HEK293T (cell line): ENCODE measurements at regions not wholly inside any gene's neighbourhood (a gene's known extent, or its start where the extent isn't known, plus 50 kb on each side); places are given as distances from the start of the nearest gene placed in this dataset.

ENCODE experiments used
- CTCF ChIA-PET: fragments of 350-600 bp; formaldehyde crosslinking; extraction: SDS; loops from one replicate; lab custom pipeline; 2021; ENCODE audit warnings: antibody characterized with exemption, inconsistent platforms; lab: Yijun Ruan, JAX
- POLR2A ChIA-PET: fragments of 350-600 bp; formaldehyde crosslinking; extraction: SDS; loops from one replicate; lab custom pipeline; 2020; ENCODE audit warnings: antibody characterized with exemption, inconsistent platforms; lab: Yijun Ruan, JAX
- DNase-seq: peaks from one replicate; pipeline ENCODE4 v3.0.0; 2012; ENCODE audit warnings: mixed read lengths; ENCODE audit errors: extremely low spot score
- ARNT ChIP-seq: fragments of 450-650 bp; IDR thresholded peaks from 2 replicates; pipeline ENCODE4 v1.6.1; 2017; ENCODE audit warnings: mild to moderate bottlenecking
- BHLHE40 ChIP-seq: fragments of 450-650 bp; IDR thresholded peaks from 2 replicates; pipeline ENCODE4 v1.6.1; 2016; ENCODE audit warnings: mild to moderate bottlenecking, moderate library complexity, borderline replicate concordance
- CTBP1 ChIP-seq: fragments of 450-650 bp; IDR thresholded peaks from 2 replicates; pipeline ENCODE4 v1.6.1; 2016; ENCODE audit warnings: borderline replicate concordance
- ELF4 ChIP-seq: fragments of 450-650 bp; IDR thresholded peaks from 2 replicates; pipeline ENCODE4 v1.6.1; 2017; ENCODE audit warnings: antibody characterized with exemption
- FOXA1 ChIP-seq: fragments of 450-650 bp; IDR thresholded peaks from 2 replicates; pipeline ENCODE4 v1.6.1; 2016; ENCODE audit warnings: mild to moderate bottlenecking
- FOXK2 ChIP-seq: fragments of 450-650 bp; IDR thresholded peaks from 2 replicates; pipeline ENCODE4 v1.6.1; 2016; ENCODE audit warnings: mild to moderate bottlenecking
- FOXM1 ChIP-seq: fragments of 450-650 bp; IDR thresholded peaks from 2 replicates; pipeline ENCODE4 v1.6.1; 2017; ENCODE audit warnings: mild to moderate bottlenecking, borderline replicate concordance
- HDGF ChIP-seq: fragments of 450-650 bp; IDR thresholded peaks from 2 replicates; pipeline ENCODE4 v1.6.1; 2017; ENCODE audit warnings: antibody characterized with exemption, borderline replicate concordance
- L3MBTL2 ChIP-seq: fragments of 450-650 bp; conservative IDR thresholded peaks from 2 replicates; pipeline ENCODE4 v1.6.1; 2016; ENCODE audit warnings: mild to moderate bottlenecking
- LEF1 ChIP-seq: fragments of 450-650 bp; IDR thresholded peaks from 2 replicates; pipeline ENCODE4 v1.6.1; 2017; ENCODE audit warnings: mild to moderate bottlenecking, borderline replicate concordance
- NFRKB ChIP-seq: fragments of 450-650 bp; IDR thresholded peaks from 2 replicates; pipeline ENCODE4 v1.6.1; 2016; ENCODE audit warnings: mild to moderate bottlenecking, moderate library complexity
- PKNOX1 ChIP-seq: fragments of 450-650 bp; IDR thresholded peaks from 2 replicates; pipeline ENCODE4 v1.6.1; 2016
- SP1 ChIP-seq: fragments of 450-650 bp; IDR thresholded peaks from 2 replicates; pipeline ENCODE4 v1.6.1; 2017
- SUZ12 ChIP-seq: fragments of 450-650 bp; IDR thresholded peaks from 2 replicates; pipeline ENCODE4 v1.6.1; 2016; ENCODE audit warnings: mild to moderate bottlenecking
- TARDBP ChIP-seq: fragments of 450-650 bp; IDR thresholded peaks from 2 replicates; pipeline ENCODE4 v1.6.1; 2016
- ZNF384 ChIP-seq: fragments of 450-650 bp; IDR thresholded peaks from 2 replicates; pipeline ENCODE4 v1.6.1; 2016

GRCh38 chr11:133753150-133753549 lies 92.2 kb downstream of the SPATA19 start:
- ChIA-PET POLR2A (no interaction called here), CTCF (no interaction called here)
- TF ChIP-seq FOXM1 (no peak), FOXK2 (no peak), NFRKB (no peak), FOXA1 (no peak), SUZ12 (no peak), HDGF (no peak), TARDBP (no peak), LEF1 (no peak), L3MBTL2 (no peak), SP1 (no peak), BHLHE40 (no peak), ELF4 (no peak), ARNT (no peak), ZNF384 (no peak), CTBP1 (no peak), PKNOX1 (no peak)
- DNase-seq, result no peak

- ChIA-PET POLR2A (no interaction called here), CTCF (no interaction called here)
- no peak for TF ChIP-seq FOXK2
- TF ChIP-seq ARNT, result no peak
- no peak for TF ChIP-seq PKNOX1
- TF ChIP-seq TARDBP, result no peak
- TF ChIP-seq BHLHE40, result no peak
- no peak for TF ChIP-seq CTBP1
- TF ChIP-seq SP1, result no peak
- no peak for TF ChIP-seq FOXA1
- TF ChIP-seq SUZ12, result no peak
- no peak for DNase-seq
Observed at GRCh38 chr11:133749841-133750240, 95.5 kb downstream of the SPATA19 start.

GRCh38 chr11:133747409-133747808 lies 97.9 kb downstream of the SPATA19 start:
- CTCF ChIA-PET, result no interaction called here
- no peak for TF ChIP-seq ELF4
- TF ChIP-seq FOXK2, result no peak
- TF ChIP-seq CTBP1, result no peak
- TF ChIP-seq SUZ12, result no peak
- no peak for TF ChIP-seq ARNT
- TF ChIP-seq FOXA1, result no peak
- no peak for TF ChIP-seq L3MBTL2
- no peak for TF ChIP-seq LEF1
- no peak for TF ChIP-seq HDGF
- no peak for TF ChIP-seq BHLHE40
- no peak for TF ChIP-seq SP1
- no peak for TF ChIP-seq PKNOX1
- TF ChIP-seq TARDBP, result no peak
- TF ChIP-seq ZNF384, result no peak
- TF ChIP-seq FOXM1, result no peak
- no peak for TF ChIP-seq NFRKB
- POLR2A ChIA-PET, result no interaction called here
- no peak for DNase-seq

GRCh38 chr11:133746663-133747306 lies 98.5 kb downstream of the SPATA19 start:
- no peak for TF ChIP-seq SUZ12
- no peak for TF ChIP-seq FOXK2
- no peak for TF ChIP-seq LEF1
- TF ChIP-seq FOXM1, result no peak
- TF ChIP-seq ELF4, result no peak
- TF ChIP-seq FOXA1, result no peak
- no peak for TF ChIP-seq CTBP1
- no peak for TF ChIP-seq TARDBP
- no peak for TF ChIP-seq NFRKB
- no peak for TF ChIP-seq SP1
- no peak for TF ChIP-seq PKNOX1
- TF ChIP-seq ARNT, result no peak
- no peak for TF ChIP-seq BHLHE40
- no peak for TF ChIP-seq HDGF
- POLR2A ChIA-PET, result no interaction called here
- no peak for DNase-seq
- CTCF ChIA-PET, result no interaction called here

GRCh38 chr11:133745791-133746190 lies 99.5 kb downstream of the SPATA19 start:
- POLR2A ChIA-PET, result no interaction called here
- DNase-seq, result no peak
- TF ChIP-seq ARNT (no peak), SUZ12 (no peak), FOXK2 (no peak), BHLHE40 (no peak), HDGF (no peak), ELF4 (no peak), ZNF384 (no peak), CTBP1 (no peak), PKNOX1 (no peak), FOXA1 (no peak), FOXM1 (no peak), TARDBP (no peak), L3MBTL2 (no peak), LEF1 (no peak), SP1 (no peak), NFRKB (no peak)
- CTCF ChIA-PET, result no interaction called here
